OCI-LY7 (cell line): ENCODE measurements at regions not wholly inside any gene's neighbourhood (a gene's known extent, or its start where the extent isn't known, plus 50 kb on each side); places are given as distances from the start of the nearest gene placed in this dataset.

ENCODE experiments used
- EZH2phosphoT487 ChIP-seq: fragments of 200-600 bp; sonication (generic); IDR thresholded peaks from 2 replicates; pipeline ENCODE4 v1.6.1; 2018; ENCODE audit warnings: low read depth, borderline replicate concordance, mild to moderate bottlenecking, mixed run types, antibody characterized with exemption, low read length, moderate library complexity, mixed read lengths
- TF ChIP-seq, protein P1 (sequence below): fragments of 200-600 bp; sonication (generic); conservative IDR thresholded peaks from 2 replicates; pipeline ENCODE4 v1.5.1; 2014; ENCODE audit warnings: mild to moderate bottlenecking, antibody characterized with exemption, low read length, moderate library complexity, mixed read lengths

DNA sequence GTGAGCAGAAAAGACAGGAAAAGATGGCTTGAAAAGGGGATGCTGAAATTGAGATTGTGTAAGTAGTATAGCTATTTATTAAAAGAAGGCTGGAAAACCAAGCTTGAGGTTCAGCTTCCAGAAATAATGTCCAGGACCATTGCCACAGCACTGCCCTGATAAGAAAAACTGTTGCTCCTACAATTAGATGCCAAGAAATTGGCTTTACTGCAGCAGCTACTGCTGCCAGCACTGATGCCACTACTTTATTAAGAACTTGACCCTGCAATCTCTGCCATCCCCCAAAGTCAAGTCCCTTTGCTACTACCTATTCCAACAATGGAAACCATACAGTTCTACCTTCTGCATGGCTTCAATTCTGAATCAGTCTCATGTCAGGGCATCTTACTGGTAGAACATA lies 130.0 kb upstream of the VAMP7 start:
- TF ChIP-seq, protein P1, sequence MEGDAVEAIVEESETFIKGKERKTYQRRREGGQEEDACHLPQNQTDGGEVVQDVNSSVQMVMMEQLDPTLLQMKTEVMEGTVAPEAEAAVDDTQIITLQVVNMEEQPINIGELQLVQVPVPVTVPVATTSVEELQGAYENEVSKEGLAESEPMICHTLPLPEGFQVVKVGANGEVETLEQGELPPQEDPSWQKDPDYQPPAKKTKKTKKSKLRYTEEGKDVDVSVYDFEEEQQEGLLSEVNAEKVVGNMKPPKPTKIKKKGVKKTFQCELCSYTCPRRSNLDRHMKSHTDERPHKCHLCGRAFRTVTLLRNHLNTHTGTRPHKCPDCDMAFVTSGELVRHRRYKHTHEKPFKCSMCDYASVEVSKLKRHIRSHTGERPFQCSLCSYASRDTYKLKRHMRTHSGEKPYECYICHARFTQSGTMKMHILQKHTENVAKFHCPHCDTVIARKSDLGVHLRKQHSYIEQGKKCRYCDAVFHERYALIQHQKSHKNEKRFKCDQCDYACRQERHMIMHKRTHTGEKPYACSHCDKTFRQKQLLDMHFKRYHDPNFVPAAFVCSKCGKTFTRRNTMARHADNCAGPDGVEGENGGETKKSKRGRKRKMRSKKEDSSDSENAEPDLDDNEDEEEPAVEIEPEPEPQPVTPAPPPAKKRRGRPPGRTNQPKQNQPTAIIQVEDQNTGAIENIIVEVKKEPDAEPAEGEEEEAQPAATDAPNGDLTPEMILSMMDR: no peak
- TF ChIP-seq EZH2phosphoT487: no peak
